ENCODE measurements at regions not wholly inside any gene's neighbourhood (a gene's known extent, or its start where the extent isn't known, plus 50 kb on each side); places are given as distances from the start of the nearest gene placed in this dataset.

DNA sequence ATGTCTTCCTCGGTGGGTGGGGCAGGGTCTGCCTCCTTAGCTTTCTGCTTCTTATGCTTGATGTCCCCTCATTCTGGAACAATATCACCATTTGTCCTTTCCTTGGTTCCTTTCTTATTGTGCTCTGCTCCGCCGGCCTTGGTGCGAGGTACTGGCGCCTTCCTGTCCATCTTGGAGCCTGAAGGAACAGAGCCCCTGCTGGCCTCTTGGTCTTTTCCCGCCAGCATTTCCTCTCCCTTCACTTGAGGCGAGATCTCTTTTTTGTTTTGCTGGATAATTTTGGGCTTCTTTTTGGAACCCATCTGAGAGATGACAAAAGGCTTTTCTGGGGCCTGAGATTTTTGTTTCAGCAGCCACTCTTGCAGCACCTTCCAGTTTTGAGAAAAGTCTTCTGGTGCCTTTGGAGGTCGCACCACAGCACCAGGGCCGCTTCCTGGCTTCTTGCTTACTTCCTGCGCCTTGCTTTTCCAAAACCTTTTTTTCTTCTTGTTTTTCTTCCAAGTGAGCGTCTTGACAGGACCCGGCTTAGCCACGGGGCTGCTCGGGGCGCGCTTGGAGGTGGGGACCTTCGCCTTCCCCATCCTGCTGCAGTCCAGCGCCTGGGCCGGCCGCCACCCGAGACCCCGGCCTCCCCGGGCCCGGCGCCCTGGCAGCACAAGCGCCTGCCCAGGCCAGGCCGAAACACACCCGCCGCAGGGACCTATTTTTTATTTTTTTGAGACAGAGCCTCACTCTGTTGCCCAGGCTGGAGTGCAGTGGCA, 127.1 kb downstream of the KLF13 start:
- DNase-seq, result no peak
- intact Hi-C loops (cut with micrococcal nuclease), result no loop called here

GRCh38 chr15:31455499-31455898, 128.9 kb downstream of the KLF13 start:
- ATAC-seq (no peak), DNase-seq (no peak)
- intact Hi-C loops (cut with micrococcal nuclease), result no loop called here

More for the DNA sequence above, 127.1 kb downstream of the KLF13 start:
- no peak for ATAC-seq

- intact Hi-C loops (cut with micrococcal nuclease), result no loop called here
- DNase-seq (no peak), ATAC-seq (no peak)
Observed at GRCh38 chr15:31456354-31457060, 129.9 kb downstream of the KLF13 start.

- DNase-seq (no peak), ATAC-seq (peak; percentile 28)
- intact Hi-C loops (cut with micrococcal nuclease), result no loop called here
Observed at GRCh38 chr15:31457161-31457560, 130.5 kb downstream of the KLF13 start.

- peak; percentile 80 for ATAC-seq
- DNase-seq, result no peak
- intact Hi-C loops (cut with micrococcal nuclease), result no loop called here
Observed at GRCh38 chr15:31457631-31458526, 131.2 kb downstream of the KLF13 start.

- DNase-seq (no peak), ATAC-seq (no peak)
- intact Hi-C loops (cut with micrococcal nuclease), result no loop called here
Observed at GRCh38 chr15:31458596-31459399, 132.2 kb downstream of the KLF13 start.

DNA sequence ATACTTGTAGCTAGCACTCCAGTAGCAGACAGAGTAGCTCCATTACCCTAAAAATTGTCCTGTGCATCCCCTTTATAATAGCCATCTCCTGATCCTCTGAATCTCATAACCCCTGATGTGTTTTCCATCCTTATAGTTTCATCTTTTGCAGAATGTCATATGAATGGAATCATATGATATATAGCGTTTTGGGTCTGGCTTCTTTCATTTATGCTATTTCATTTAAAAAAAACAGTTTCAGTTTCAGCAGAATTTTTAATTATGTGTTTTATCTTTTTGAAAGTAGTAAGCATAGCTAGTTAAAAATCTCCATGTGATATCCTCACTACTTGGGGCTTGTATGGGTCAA, 132.7 kb downstream of the KLF13 start:
- DNase-seq (no peak), ATAC-seq (no peak)
- intact Hi-C loops (cut with micrococcal nuclease), result no loop called here

GRCh38 chr15:31461375-31461774, 134.7 kb downstream of the KLF13 start:
- ATAC-seq (peak; percentile 31), DNase-seq (no peak)
- intact Hi-C loops (cut with micrococcal nuclease), result no loop called here

GRCh38 chr15:31461911-31462480, 135.4 kb downstream of the KLF13 start:
- ATAC-seq (peak; percentile 72), DNase-seq (no peak)
- intact Hi-C loops (cut with micrococcal nuclease), result no loop called here

GRCh38 chr15:31463521-31464102, 137.0 kb downstream of the KLF13 start:
- intact Hi-C loops (cut with micrococcal nuclease), result no loop called here
- ATAC-seq, result no peak
- no peak for DNase-seq

DNA sequence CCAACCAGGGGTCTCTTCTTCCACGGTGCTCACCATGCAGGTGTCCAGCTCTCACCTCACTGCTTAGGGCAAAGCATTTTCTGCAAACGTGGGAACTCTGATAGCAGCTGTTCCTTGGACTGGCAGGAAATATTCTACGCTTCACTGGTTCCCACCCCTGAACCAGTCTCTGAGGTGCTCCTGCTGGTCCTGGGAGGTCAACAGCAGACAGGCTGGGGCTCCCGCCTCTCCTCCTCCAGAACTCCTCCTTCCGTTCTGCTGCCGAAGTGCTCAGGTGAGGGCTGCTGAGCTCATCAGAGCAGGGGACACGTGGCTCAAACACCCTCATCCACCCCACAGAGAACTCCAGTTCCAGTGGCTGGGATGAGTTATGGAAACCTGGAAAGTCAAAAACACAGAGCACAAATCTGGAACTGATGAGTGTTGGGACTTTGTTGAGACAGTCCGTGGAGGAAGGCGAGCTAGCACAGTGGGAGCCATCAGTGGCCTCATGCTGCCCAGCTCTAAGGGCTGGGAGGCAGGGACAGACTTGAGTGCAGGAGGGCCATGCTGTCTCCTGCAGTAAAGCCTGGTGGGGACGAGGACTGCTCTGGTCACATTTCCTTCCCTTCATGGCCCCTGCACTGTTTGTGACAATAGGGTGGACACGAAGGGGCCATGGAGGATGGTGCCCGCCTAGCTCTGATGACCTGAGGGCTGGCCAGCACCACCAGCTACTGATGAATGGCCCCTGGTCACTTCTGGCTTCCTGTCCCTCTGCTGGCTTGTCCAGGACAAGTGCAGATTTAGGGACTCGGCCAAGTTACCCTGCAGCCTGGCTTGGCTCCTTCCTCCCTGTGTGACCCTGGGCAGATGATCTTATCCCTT, 137.8 kb downstream of the KLF13 start:
- DNase-seq (no peak), ATAC-seq (no peak)
- intact Hi-C loops (cut with micrococcal nuclease), result no loop called here

DNA sequence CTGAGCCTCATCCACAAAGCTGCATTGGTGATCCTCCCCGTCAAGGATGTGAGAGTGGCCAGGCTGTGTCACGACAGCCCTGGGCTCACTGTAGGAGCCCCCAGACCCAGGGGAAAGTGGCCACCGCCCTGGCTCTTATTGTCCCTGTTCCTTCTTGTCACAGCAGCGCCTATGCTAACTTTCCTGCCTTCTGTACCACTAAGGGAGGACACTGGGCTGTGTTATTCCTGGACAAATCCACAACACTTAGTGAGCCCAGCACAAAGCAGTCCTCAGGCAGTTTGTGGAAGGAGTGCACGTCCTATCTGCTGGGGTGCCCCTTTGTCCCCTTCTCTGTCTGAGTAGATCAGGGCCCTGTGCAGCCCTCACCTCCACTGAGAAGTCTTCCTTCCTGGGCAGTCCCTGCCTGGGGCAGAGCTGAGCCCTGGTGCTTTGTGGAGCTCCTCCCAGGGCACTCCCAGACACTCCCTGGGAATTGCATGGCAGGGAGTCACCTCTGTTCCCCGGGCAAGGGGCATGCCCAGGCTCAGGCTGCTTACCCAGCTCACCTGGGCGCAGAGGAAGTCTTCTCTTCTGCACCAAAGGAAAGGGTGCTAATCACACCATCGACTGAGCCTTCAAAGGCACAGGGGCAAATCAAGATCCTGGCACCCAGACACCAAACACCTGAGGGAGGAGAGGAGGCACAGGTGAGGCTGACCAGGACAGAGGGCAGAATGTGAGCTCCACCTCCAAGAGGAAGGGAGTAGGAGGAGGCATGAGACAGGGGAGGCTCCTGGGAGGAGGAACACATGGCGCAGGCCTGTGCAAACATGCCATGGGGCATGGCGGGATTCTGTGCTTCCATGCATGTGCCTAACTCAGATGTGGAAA, 138.7 kb downstream of the KLF13 start:
- DNase-seq, result no peak
- intact Hi-C loops (cut with micrococcal nuclease), result no loop called here
- no peak for ATAC-seq

DNA sequence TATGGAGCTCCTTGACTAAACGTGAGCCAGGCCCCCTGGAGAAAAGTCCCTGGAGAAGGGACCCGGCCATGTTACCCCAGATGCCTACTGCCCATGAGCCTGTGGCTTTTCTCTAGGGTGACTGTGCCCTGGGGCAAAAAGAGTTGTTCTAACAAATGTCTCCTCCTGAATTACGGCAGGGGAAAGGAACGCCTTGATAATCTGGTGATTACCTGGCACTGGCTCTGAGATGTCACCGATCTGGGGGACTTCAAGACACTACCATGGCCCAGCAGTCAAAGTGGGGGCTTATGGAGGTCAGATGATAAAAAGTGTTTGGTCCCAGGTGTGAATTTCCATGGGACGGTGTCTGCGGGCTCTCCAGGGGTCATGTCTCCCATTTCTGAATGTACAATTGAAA, 140.7 kb downstream of the KLF13 start:
- no peak for DNase-seq
- ATAC-seq, result no peak
- intact Hi-C loops (cut with micrococcal nuclease), result no loop called here

DNA sequence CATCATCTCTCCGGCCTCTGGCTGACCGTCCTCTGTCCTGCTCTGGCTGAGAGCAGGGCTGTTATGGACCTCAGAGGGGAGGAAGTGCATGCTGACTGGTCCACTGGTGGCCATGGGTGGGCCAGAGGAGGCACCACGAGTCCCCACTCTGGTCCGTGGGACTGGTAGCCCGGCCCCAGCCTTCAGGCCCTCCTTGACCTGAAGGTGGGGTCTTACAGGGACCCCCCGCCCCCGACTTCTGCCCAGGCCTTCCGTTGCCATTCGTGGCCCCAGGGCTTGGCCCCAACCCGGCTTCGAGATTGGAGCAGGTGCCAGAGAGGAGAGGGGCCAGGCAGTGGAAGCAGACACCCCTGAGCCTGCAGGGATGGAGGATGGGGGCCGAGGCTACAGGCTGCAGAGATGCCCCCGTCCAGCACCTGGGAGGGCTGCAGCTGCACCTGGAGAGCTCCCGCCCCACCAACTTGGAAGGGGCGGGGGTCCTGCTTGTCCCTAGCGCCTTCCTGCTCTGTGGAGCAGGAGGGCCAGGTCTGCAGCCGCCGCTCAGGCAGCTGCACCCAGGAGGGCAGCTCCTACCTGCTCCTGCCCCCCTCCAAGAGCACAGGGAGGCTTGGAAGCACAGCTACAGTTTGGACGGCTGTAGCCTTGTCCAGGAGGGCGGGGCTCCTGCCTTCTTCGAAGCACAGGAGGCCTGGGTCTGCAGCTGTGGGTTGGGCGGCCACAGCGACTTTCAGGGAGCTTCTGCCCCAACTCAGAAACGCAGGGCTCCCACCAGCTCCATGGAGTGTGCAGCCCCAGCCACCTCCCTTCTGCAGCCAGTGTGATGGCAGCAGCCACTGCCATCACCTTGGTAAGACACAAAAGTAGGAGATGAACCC, 142.5 kb downstream of the KLF13 start:
- ATAC-seq (no peak), DNase-seq (no peak)
- intact Hi-C loops (cut with micrococcal nuclease), result no loop called here

GRCh38 chr15:31469786-31470525, 143.3 kb downstream of the KLF13 start:
- DNase-seq, result no peak
- no peak for ATAC-seq
- intact Hi-C loops (cut with micrococcal nuclease), result no loop called here
